Endothelial cell of umbilical vein (primary cell): ENCODE measurements at regions not wholly inside any gene's neighbourhood (a gene's known extent, or its start where the extent isn't known, plus 50 kb on each side); places are given as distances from the start of the nearest gene placed in this dataset.

Experiments used
- BruUV-seq: library from RNA; stranded (reverse); fragments of 400-500 nt; replicated peaks from 2 replicates; lab custom pipeline; 2021; lab: Mats Ljungman, UMichigan
- CTCF ChIA-PET: fragments of 300-600, 350-600 bp; sonication (Branson Sonifier 250); formaldehyde crosslinking; loops from one replicate; lab custom pipeline; 2021; ENCODE audit warnings: antibody characterized with exemption, inconsistent platforms; lab: Charles Lee
- POLR2A ChIA-PET: fragments of 300-600, 350-600 bp; sonication (Branson Sonifier 250); formaldehyde crosslinking; loops from one replicate; lab custom pipeline; 2021; ENCODE audit warnings: antibody characterized with exemption, inconsistent platforms; lab: Charles Lee
- DNase-seq: peaks from one replicate; pipeline ENCODE4 v3.0.0-alpha.2; 2011; ENCODE audit warnings: low read depth, low spot score
- FAIRE-seq: peaks from 2 replicates; lab custom pipeline; 2011; peaks lifted over from hg19 to GRCh38; lab: Jason Lieb, UNC
- H2AFZ ChIP-seq: 2 replicates; pipeline ENCODE4 v1.6.0; 2012; ENCODE audit warnings: low read depth, low read length, control low read depth, inconsistent platforms
- H3K27ac ChIP-seq: 2 replicates; pipeline ENCODE4 v1.5.1; 2011; ENCODE audit warnings: low read depth, mild to moderate bottlenecking, control low read depth, low read length, moderate library complexity; ENCODE audit not compliant: insufficient read depth
- H3K27me3 ChIP-seq, 2 experiments: 2 replicates each; pipeline versions ENCODE4 v1.6.0 to v1.6.1; 2011; ENCODE audit warnings: low read length in 2 of 2, mixed read lengths in 1 of 2; ENCODE audit not compliant: control insufficient read depth in 2 of 2, insufficient read depth in 2 of 2
- H3K36me3 ChIP-seq, 2 experiments: 2 replicates in 1 of 2; 3 replicates in 1 of 2; pipeline ENCODE4 v1.5.1; 2011; ENCODE audit warnings: low read length in 2 of 2, mild to moderate bottlenecking in 1 of 2, moderate library complexity in 1 of 2; ENCODE audit not compliant: control insufficient read depth in 2 of 2, insufficient read depth in 2 of 2; ENCODE audit errors: extremely low read depth in 1 of 2
- H3K4me1 ChIP-seq: 3 replicates; pipeline ENCODE4 v1.5.1; 2011; ENCODE audit warnings: mild to moderate bottlenecking, low read length; ENCODE audit not compliant: control insufficient read depth, insufficient read depth; ENCODE audit errors: extremely low read depth
- H3K4me2 ChIP-seq: 2 replicates; pipeline ENCODE4 v1.6.1; 2011; ENCODE audit warnings: low read length, control low read depth, mixed read lengths; ENCODE audit not compliant: insufficient read depth
- H3K4me3 ChIP-seq, 3 experiments: fragments of 200-600 bp in 1 of 3; sonication (generic), shearing (Covaris generic) in 1 of 3; replicated peaks in 1 of 3; 2 replicates each; pipeline ENCODE4 v1.5.1; 2011 to 2016; ENCODE audit warnings: control low read depth in 3 of 3, low read length in 3 of 3, mild to moderate bottlenecking in 2 of 3, inconsistent platforms in 1 of 3, low read depth in 1 of 3, moderate library complexity in 1 of 3; ENCODE audit not compliant: insufficient read depth in 1 of 3
- H3K79me2 ChIP-seq: 2 replicates; pipeline ENCODE4 v1.6.0; 2012; ENCODE audit warnings: low read length, inconsistent platforms; ENCODE audit not compliant: control insufficient read depth, insufficient read depth
- H3K9ac ChIP-seq: replicated peaks from 2 replicates; pipeline ENCODE3; 2011; ENCODE audit warnings: low read length, control low read depth; ENCODE audit not compliant: insufficient read depth; ENCODE audit errors: extremely low read depth
- H3K9me1 ChIP-seq: replicated peaks from 3 replicates; pipeline ENCODE4 v1.6.0; 2011; ENCODE audit warnings: mild to moderate bottlenecking, low read length; ENCODE audit not compliant: control insufficient read depth, insufficient read depth; ENCODE audit errors: extremely low read depth
- H3K9me3 ChIP-seq: replicated peaks from 2 replicates; pipeline ENCODE4 v1.5.1; 2012; ENCODE audit warnings: low read length, inconsistent platforms; ENCODE audit not compliant: control insufficient read depth, insufficient read depth
- H4K20me1 ChIP-seq: replicated peaks from 2 replicates; pipeline ENCODE3; 2011; ENCODE audit warnings: mild to moderate bottlenecking, low read length; ENCODE audit not compliant: control insufficient read depth, insufficient read depth; ENCODE audit errors: extremely low read depth
- EZH2 ChIP-seq: IDR thresholded peaks from 2 replicates; pipeline ENCODE4 v1.6.1; 2012; ENCODE audit warnings: borderline replicate concordance, low read depth, mild to moderate bottlenecking, moderate library complexity, low read length, inconsistent platforms; ENCODE audit not compliant: severe bottlenecking
- FOS ChIP-seq: IDR thresholded peaks from 2 replicates; pipeline ENCODE4 v1.6.1; 2011; ENCODE audit warnings: mild to moderate bottlenecking, low read length, moderate library complexity, borderline replicate concordance; ENCODE audit not compliant: insufficient read depth
- GATA2 ChIP-seq: IDR thresholded peaks from 2 replicates; pipeline ENCODE4 v1.7.0; 2011; ENCODE audit warnings: low read depth, mild to moderate bottlenecking, moderate library complexity, mixed read lengths, low read length; ENCODE audit not compliant: insufficient read length, insufficient read depth
- JUN ChIP-seq: IDR thresholded peaks from 2 replicates; pipeline ENCODE4 v1.6.1; 2011; ENCODE audit warnings: borderline replicate concordance, low read depth; ENCODE audit not compliant: insufficient read length, insufficient read depth
- MYC ChIP-seq: IDR thresholded peaks from one replicate; pipeline ENCODE4 v1.6.1; 2011; ENCODE audit warnings: mild to moderate bottlenecking, low read depth, low read length
- POLR2A ChIP-seq: IDR thresholded peaks from 2 replicates; pipeline ENCODE4 v1.6.1; 2012; ENCODE audit warnings: low read depth, mild to moderate bottlenecking, control low read depth, low read length
- POLR2AphosphoS5 ChIP-seq: IDR thresholded peaks from 2 replicates; pipeline ENCODE4 v1.6.1; 2012; ENCODE audit warnings: low read depth, mild to moderate bottlenecking, control low read depth, low read length, moderate library complexity; ENCODE audit not compliant: insufficient read depth
- dilution Hi-C: fragments of 300-500 bp; cut with MboI; formaldehyde crosslinking; loops from one replicate; pipeline ENCODE4 v1.15.0; 2019; ENCODE audit warnings: low sequenced_read_pairs; ENCODE audit not compliant: extremely low pct_ligation_motif_present
- intact Hi-C: fragments of 100-400 bp; cut with micrococcal nuclease; formaldehyde crosslinking; loops from one replicate; pipeline ENCODE4 v1.10.0; 2022
- TF ChIP-seq, protein P1 (sequence below): IDR thresholded peaks from 2 replicates; pipeline ENCODE4 v1.6.1; 2011; ENCODE audit not compliant: insufficient read depth, insufficient read length
- TF ChIP-seq, protein P2 (sequence below), 2 donors: IDR thresholded peaks; 1 replicate in 1 of 2; 2 replicates in 1 of 2; pipeline ENCODE4 v1.5.1; 2011; ENCODE audit warnings: low read length in 2 of 2, mild to moderate bottlenecking in 2 of 2, moderate library complexity in 2 of 2, control low read depth in 1 of 2, inconsistent platforms in 1 of 2, low read depth in 1 of 2; ENCODE audit not compliant: insufficient read depth in 1 of 2; ENCODE audit errors: extremely low read depth in 1 of 2

DNA sequence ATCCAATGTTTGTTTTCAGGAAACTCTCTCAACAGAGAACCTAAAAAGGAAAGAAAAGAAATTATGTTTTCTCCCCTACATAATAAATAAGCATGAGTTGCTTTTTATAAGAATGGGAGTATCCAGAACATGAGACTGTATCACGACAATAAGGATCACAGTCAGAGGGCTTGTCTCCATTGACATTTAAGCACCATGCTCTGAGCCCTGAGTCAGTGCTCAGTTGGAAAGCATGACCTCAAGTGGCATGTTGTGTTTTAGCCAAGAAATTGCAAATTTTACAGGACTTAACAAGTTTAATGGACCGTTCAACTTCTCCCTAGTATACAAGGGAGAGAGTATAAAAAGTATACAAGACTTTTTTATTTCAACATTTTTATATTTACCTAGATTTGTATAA is 431.6 kb downstream of the GJA1 start:
- H3K9me1 ChIP-seq: no peaks in the 10 kb centered on the region
- H3K4me3 ChIP-seq: no peak overlapping the region
- no peak overlapping the region for H3K4me2 ChIP-seq
- H3K27me3 ChIP-seq: no peaks in the 10 kb centered on the region
- dilution Hi-C loops (no loop called here), intact Hi-C loops (no loop called here)
- H2AFZ ChIP-seq: no peak overlapping the region
- H3K27ac ChIP-seq: no peak overlapping the region
- ChIA-PET CTCF (interaction anchor here (1.2 kb wide), 1 partner anchor 18 kb away, joined by 4 read pairs; no protein-coding TSS in a partner anchor), POLR2A (no interaction called here)
- FAIRE-seq: no peak
- BruUV-seq: no TSS peak
- H3K36me3 ChIP-seq: no peaks in the 10 kb centered on the region
- H3K79me2 ChIP-seq: no peaks in the 10 kb centered on the region
- H3K4me1 ChIP-seq: no peaks in the 10 kb centered on the region
- H3K9ac ChIP-seq: no peak overlapping the region
- DNase-seq: no peak
- TF ChIP-seq MYC (no peak), GATA2 (no peak), POLR2A (no peak), FOS (no peak), EZH2 (no peak), JUN (no peak), POLR2AphosphoS5 (no peak)
- TF ChIP-seq, protein P1, sequence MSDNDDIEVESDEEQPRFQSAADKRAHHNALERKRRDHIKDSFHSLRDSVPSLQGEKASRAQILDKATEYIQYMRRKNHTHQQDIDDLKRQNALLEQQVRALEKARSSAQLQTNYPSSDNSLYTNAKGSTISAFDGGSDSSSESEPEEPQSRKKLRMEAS: no peak
- TF ChIP-seq, protein P2, sequence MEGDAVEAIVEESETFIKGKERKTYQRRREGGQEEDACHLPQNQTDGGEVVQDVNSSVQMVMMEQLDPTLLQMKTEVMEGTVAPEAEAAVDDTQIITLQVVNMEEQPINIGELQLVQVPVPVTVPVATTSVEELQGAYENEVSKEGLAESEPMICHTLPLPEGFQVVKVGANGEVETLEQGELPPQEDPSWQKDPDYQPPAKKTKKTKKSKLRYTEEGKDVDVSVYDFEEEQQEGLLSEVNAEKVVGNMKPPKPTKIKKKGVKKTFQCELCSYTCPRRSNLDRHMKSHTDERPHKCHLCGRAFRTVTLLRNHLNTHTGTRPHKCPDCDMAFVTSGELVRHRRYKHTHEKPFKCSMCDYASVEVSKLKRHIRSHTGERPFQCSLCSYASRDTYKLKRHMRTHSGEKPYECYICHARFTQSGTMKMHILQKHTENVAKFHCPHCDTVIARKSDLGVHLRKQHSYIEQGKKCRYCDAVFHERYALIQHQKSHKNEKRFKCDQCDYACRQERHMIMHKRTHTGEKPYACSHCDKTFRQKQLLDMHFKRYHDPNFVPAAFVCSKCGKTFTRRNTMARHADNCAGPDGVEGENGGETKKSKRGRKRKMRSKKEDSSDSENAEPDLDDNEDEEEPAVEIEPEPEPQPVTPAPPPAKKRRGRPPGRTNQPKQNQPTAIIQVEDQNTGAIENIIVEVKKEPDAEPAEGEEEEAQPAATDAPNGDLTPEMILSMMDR (IDR thresholded peaks at IDR 0.05; ENCODE audit: extremely low read depth in 1 of 2, insufficient read depth in 1 of 2, low read depth in 1 of 2, low read length in 2 of 2): no peak
- H4K20me1 ChIP-seq: no peaks in the 10 kb centered on the region
- no peaks in the 10 kb centered on the region for H3K9me3 ChIP-seq
